NOMO-1 treated with dmso at 0.1 percent for 144 hours (cell line): ENCODE measurements at regions not wholly inside any gene's neighbourhood (a gene's known extent, or its start where the extent isn't known, plus 50 kb on each side); places are given as distances from the start of the nearest gene placed in this dataset.

ENCODE experiments used
- DNase-seq: peaks from one replicate; lab custom pipeline; 2025; ENCODE audit not compliant: unreplicated experiment; lab: John Stamatoyannopoulos, UW

- no peak for DNase-seq
Measured at GRCh38 chr2:129464036-129464435, 515.4 kb upstream of the RAB6C start.

GRCh38 chr2:129464631-129465030 is 514.8 kb upstream of the RAB6C start:
- DNase-seq, result no peak

GRCh38 chr2:129465045-129465444 is 514.4 kb upstream of the RAB6C start:
- DNase-seq, result no peak

GRCh38 chr2:129466389-129466788 is 513.1 kb upstream of the RAB6C start:
- DNase-seq, result no peak

- no peak for DNase-seq
Measured at GRCh38 chr2:129467012-129467779, 512.3 kb upstream of the RAB6C start.

GRCh38 chr2:129467941-129468340 is 511.5 kb upstream of the RAB6C start:
- no peak for DNase-seq

GRCh38 chr2:129468879-129469278 is 510.6 kb upstream of the RAB6C start:
- DNase-seq, result no peak

- no peak for DNase-seq
Measured at GRCh38 chr2:129469389-129469788, 510.1 kb upstream of the RAB6C start.

- DNase-seq, result no peak
Measured at GRCh38 chr2:129469871-129470270, 509.6 kb upstream of the RAB6C start.

- DNase-seq, result no peak
Measured at GRCh38 chr2:129478902-129479517, 500.5 kb upstream of the RAB6C start.

GRCh38 chr2:129479892-129480291 is 499.6 kb upstream of the RAB6C start:
- DNase-seq, result no peak

GRCh38 chr2:129480790-129481189 is 498.7 kb upstream of the RAB6C start:
- DNase-seq, result no peak

GRCh38 chr2:129481306-129482219 is 497.9 kb upstream of the RAB6C start:
- DNase-seq, result no peak

- DNase-seq, result no peak
Measured at GRCh38 chr2:129482626-129483025, 496.8 kb upstream of the RAB6C start.

- peak; percentile 25 for DNase-seq
Measured at GRCh38 chr2:129483366-129483765, 496.1 kb upstream of the RAB6C start.

- no peak for DNase-seq
Measured at GRCh38 chr2:129484999-129485897, 494.2 kb upstream of the RAB6C start.

GRCh38 chr2:129488376-129488775 is 491.1 kb upstream of the RAB6C start:
- DNase-seq, result no peak

GRCh38 chr2:129490641-129491040 is 488.8 kb upstream of the RAB6C start:
- DNase-seq, result no peak

- DNase-seq, result no peak
Measured at GRCh38 chr2:129491308-129491707, 488.2 kb upstream of the RAB6C start.

- no peak for DNase-seq
Measured at GRCh38 chr2:129492548-129492947, 486.9 kb upstream of the RAB6C start.

GRCh38 chr2:129499747-129500146 is 479.7 kb upstream of the RAB6C start:
- DNase-seq, result no peak
